Hematopoietic multipotent progenitor cell treated with erythropoietin and hydrocortisone succinate and interleukin-3 and kit ligand, for 4 days (in vitro differentiated cells): ENCODE measurements at regions not wholly inside any gene's neighbourhood (a gene's known extent, or its start where the extent isn't known, plus 50 kb on each side); places are given as distances from the start of the nearest gene placed in this dataset.
"Not testable (repeated sequence)": the region's sequence is repeated elsewhere in the genome, so short reads cannot be mapped to it uniquely, and the experiment has no call there.

ENCODE experiments used
- DNase-seq: peaks from one replicate; pipeline ENCODE4 v3.0.0-alpha.2; 2015

DNA sequence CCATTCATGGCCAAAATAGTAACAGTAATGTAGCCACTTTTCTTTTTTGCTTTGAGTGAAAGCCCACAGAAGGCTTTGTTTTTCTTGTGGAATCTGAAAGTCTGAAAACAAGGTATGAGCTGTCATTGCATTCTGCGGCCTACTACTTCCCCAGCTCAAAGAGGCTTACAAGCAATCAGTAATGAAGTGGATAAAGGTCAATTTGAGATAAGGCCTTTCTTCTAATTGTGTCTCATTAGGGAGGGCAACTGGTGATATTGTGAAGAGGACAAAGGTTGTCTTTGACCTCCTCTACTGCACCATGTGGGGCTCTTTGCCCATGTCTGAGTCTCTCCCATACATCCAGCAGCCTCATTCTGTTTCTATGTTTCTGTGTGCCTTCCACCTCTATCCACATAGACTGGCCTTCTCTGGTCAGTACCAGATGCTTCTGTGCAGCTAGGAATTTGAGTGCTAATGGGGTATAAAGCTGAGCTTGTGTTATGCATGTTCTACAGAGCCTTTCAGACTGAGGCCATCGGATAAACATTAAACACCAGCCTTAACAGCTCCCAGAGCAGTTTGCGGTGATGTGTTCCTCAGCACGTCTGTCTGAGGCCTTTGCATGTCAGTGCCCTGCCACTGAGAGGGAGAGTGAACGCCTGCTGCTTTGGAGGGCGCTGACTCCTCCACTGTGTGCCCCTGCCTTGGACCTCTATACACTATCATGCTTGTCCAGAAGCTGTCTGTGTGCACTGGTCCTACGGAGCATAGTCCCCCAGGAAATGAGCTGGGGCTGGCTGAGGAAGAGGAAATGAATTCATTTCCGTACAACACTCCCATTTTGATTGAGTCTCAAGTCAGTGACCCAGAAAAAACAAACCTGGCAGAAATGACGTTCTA, 80.2 kb downstream of the SH2D1A start:
- no peak for DNase-seq

DNA sequence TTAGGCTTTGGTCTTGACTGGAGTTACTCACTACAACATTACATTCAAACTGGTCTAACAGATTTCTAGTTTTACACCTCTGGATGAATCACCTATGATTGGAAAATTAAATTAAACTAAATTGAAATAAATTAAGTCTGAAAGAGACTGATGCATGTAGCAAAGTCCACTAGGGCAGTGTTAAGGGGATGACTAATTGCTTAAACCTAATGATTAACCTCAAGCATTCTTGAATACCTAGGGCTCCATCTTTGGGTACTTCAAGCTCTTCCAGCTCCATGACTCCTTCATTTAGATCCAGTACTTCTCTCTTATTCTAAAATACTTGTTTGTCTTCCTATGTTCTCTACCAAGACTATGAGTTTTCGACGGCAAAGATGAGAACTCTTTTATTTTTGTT, 86.8 kb downstream of the SH2D1A start:
- DNase-seq = no peak

DNA sequence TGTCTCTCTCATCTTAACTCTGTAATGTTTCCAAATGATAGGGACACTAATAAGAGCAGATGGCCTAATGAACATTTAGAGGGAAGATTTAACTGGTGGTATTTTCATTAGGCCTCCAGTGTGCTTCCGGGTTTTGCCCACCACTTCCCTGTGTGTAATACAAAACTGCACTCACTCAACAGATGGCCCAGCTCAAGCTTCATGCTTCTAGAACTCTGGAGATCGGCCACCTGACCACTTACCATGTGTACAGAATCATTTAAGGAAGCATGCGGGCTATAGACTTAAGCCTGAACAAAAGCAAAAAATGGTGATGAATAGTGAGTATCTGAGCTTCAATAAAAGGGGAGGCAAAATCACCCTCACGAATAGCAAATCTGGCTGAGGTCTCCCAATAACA, 89.3 kb downstream of the SH2D1A start:
- no peak for DNase-seq

DNA sequence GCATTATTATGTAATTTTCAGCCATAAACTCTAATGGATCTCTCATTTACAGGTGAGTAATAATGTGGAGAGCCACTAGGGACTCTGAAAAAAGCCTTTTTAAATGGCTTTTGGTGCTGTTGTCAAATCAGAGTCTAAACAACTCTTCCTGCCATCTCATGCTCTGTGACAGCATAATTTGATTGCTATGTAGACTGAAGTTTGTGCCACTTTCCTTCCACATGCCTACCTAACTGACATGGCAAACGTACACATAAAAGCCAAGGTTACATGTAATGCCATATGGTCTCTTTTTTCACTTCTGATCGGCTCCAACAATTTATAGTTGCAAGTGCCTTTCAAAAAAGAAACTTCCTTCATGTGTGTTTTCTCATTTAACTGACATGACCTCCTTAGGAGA, 94.3 kb downstream of the SH2D1A start:
- DNase-seq = no peak

DNA sequence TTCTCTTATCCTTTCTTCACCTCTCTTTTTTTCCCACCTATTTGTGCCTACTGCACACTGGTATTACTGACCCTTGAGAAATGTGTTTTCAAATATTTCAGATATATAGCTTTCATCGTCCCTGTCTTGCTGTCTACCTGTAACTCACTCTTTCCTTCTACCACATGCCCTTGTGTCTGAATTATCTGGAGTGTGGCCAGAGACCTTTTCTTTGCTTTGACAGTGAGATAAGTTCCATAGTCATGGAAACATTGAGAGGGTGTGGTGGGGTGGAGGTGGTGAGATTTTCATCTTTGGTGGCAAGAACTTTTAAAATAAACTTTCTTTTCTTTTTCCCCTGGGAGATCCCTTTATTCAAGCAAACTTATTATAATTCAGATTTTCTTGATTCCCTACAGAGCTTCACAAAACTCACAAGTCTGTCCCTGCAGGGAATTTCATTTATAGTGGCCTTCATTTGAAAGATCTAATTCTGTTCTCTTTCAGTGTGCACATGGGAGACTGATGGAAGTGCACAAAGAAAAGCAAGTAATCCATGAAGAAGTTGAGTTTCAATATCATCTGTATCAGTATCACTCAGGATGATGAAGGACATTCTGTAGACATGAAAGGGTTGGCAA, 95.7 kb downstream of the SH2D1A start:
- peak; percentile 10 for DNase-seq

DNA sequence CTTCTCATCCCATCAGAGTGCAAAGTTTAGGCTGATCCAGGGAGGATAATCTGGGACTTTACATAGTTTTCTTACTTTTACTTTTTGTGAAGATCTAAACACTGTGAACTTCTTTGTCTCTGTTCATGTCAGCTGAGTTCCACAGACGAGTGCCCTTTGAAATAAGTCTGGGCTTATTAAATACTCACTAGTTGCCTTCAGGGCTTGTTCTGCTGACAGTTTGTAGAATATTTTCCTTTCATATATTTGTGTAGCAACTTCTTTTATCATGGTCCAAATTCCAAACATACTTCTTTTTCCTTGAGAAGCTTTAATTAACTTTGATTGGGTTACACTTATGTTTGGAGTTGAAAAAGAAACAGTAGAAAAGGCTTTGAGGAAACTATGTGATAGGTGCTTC, 109.6 kb downstream of the SH2D1A start:
- no peak for DNase-seq

DNA sequence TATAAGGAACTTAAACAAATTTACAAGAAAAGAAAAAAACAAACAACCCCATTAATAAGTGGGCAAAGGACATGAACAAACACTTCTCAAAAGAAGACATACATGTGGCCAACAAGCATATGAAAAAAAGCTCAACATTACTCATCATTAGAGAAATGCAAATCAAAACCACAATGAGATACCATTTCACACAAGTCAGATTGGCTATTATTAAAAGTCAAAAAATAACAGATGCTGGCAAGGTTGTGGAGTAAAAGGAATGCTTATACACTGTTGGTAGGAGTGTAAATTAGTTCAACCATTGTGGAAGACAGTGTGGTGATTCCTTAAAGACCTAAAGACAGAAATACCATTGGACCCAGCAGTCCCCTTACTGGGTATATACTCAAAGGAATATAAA, 113.5 kb downstream of the SH2D1A start:
- not testable (repeated sequence) for DNase-seq

DNA sequence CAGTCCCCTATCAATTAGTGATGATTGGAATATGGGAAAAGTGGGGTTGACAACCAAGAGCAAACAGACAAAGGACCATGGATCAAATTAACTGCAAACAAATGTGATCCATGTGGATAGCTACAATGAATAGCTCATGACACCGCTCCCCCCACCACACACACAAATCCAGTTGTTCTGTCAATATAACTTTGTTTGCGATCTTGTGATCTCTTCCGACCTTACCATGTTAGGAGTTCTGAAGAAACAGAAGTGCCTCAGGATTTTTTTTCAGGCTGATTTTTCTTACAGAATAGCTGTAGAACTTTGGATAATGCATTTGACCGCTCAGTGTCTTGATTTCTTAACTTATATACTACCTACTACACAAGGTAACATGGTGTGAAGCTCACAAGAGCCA, 116.6 kb downstream of the SH2D1A start:
- no peak for DNase-seq

DNA sequence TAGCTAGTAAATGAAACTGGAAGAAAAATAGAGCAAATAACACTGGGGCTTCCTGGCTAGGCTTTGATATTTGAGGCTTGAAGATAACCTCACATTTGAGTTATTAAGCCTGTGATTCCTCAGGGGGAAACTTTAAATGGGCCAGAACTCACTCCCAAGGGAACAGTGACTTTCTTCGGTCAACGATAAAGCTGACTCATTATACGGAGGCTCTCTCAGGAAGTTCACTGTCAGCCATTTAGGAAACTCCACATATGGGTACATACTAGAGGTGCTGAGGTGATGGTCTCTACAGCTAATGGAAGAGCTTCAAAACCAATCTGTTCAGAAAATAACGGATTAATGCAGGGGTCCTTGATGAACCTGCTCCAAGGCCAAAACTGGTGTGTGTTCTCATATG, 120.8 kb downstream of the SH2D1A start:
- no peak for DNase-seq

DNA sequence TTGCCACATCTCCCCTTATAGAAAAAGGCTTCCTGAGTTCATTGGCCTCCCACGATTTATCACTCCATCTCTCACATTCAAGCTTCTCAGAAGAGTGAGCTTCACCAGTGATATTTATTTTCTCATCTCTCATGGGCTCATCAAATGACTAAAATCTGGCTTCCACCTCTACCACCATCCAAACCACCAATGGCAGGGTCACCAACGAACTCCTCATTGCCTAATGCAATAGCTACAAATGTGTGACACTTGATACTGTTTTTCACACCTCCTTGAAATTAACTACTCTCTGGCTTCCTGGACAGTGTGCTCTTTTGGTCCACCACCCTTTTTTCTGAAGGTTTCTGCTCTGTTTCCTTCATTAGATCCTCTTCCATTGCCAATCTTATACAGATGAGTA, 129.0 kb downstream of the SH2D1A start:
- no peak for DNase-seq

DNA sequence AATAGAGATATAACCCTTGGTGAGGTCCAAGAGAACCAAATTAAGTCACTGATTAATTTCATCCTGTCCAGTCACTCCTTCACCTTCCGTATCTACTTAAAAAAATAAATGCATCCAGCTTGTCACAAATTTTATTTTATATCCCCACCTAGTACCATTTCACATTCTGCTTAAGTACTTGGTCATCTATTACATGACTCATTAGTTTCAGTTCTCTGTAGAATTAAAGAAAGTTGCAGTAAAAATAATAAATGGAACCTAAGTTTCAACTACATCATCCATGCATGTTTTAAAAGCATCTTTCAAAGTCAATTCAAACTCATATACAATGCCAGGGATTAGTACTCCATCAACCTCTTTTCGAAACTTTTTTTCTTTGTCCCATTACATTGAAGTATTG, 130.2 kb downstream of the SH2D1A start:
- no peak for DNase-seq

DNA sequence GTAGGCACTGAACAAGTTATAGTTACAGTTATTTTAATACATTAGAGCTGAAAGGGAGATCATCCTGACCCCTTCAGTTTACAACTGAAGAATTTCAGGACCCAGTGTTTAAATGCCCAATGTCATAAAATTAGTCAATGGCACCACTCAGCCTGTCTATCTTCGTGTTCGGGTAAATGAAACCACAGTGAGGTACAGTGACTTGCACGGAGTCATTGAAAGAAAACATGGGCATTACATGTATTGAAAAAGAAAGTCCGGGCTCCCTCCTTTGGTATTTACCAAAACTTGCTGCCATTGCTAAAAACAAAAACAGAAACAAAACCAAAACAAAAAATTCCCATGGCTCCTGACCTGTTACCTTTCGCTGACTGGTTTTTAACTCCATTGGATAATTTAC, 131.7 kb downstream of the SH2D1A start:
- DNase-seq = no peak

DNA sequence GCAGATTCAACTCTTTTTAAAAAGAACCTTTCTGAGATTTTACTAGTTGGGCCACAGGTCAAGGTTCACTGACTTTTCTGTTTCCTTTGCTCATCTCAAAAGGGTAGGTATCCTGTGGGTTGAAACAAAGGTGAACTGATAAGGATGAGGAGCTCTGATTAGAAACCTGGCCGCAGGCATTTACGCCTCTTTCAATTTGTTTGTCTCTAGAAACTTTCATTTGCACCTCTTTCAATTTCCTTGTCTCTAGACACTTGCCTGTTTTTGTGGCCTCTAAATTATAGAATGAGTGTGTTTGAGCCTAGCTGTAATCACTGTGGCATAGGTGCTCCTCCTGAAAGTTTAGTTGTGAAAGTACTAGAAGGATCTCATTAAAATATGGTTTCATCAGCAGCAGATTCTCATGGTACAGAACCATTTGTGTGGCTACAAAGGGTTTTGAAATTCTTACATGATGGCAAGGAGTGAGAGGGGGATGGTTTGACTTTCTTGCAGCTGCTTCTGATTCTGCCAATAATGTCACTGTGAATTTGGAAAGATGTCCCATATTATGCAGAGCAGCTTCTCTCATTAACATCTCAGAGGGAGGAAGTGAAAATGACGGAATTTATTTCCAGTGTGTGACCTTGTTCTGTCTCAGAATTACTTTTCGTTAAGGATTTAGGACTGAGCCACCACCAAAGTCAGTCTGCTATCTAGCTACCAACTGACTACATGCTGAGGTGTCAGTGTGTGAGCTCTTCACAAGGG, 142.2 kb downstream of the SH2D1A start:
- no peak for DNase-seq

DNA sequence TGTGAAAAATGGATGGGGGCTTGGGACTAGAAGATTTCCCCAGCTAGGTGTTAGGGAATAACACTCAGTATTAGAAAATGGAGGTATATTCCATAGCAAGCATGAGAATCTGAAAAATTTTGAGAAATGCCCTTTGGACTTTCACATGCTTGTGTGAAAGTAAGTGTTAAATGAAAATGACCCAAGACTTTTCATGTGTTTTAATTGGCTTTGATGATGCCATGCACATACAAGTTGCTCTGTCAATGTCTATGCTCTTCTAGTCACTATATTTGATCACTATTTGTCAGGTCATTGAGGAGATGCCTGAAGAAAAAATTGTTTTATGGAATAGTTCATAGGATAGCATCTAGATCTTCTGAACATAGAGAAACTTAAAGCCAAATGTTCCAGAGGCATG, 147.6 kb downstream of the SH2D1A start:
- DNase-seq = no peak

DNA sequence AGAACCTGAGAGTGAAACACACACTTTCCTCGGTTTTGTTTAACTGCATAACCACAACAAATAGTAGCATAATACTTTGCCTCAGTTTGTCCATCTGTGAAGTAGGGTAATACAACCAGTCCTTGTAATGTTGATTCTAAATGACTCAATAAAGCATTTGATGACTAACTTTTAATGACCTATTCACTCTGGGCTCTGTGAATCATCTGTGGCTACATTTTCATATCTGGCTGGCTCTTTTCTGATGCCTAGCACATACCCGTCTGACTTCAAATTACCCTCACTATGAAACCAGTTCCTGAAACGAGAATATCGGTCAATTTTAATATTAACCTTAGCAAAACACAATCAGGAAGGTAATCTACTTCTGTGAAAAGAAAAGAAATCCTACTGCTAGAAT, 151.0 kb downstream of the SH2D1A start:
- DNase-seq = no peak

DNA sequence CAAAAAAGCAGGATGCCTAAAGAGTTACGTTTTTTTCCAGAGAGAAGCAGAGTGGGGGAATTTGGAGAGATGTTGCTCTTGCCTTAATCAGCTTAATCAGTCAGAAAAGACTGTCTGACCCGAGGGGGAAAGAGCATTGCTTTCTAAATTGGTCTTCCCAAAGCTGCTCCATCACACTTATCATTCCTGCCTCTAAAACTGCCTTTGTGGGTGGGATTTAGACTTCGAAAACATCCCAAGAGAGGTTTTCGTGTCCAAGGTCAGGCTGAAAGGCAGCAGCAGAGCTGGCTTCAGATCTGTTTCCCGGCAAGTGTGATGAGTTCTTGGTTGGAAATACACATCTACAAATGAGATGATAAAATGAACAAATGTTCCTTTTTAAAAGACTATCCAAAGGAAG, 155.2 kb downstream of the SH2D1A start:
- DNase-seq = no peak

DNA sequence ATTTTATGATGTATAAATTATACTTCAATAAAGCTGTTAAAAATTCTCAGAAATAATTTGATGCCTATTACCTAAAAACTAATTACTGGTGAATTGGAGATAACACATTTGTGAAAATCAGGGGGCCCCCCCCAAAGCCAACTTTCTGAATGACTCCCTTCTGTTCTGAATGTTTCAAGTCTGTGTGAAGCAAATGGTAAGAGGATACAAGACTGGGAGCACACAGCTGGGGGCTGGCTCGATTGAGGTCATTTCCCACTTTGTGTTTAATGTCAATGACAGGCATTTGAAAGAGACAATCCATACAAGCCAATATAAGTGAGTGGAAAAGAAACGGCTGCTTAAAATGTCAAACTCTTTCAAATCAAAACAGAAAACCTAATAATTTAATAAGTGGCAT, 155.8 kb downstream of the SH2D1A start:
- no peak for DNase-seq

DNA sequence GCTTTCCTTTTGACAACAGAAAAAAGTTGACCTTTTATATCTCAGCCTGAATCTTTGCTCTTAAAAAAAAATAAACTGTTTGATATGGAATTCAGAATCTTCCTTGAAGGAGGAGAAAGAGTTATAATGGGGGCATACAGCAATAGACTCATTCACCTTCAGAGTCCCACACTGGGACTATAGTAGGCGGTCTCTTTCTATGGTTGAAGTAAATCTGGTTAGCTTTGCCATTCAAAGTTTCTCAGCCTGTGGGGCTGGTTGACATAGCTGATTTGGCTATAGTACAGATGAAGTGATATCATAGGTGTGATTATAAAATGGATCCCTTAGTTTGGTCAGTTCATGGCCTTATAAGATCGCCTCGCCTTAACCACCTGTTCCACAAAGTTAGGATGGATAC, 156.2 kb downstream of the SH2D1A start:
- DNase-seq = no peak

DNA sequence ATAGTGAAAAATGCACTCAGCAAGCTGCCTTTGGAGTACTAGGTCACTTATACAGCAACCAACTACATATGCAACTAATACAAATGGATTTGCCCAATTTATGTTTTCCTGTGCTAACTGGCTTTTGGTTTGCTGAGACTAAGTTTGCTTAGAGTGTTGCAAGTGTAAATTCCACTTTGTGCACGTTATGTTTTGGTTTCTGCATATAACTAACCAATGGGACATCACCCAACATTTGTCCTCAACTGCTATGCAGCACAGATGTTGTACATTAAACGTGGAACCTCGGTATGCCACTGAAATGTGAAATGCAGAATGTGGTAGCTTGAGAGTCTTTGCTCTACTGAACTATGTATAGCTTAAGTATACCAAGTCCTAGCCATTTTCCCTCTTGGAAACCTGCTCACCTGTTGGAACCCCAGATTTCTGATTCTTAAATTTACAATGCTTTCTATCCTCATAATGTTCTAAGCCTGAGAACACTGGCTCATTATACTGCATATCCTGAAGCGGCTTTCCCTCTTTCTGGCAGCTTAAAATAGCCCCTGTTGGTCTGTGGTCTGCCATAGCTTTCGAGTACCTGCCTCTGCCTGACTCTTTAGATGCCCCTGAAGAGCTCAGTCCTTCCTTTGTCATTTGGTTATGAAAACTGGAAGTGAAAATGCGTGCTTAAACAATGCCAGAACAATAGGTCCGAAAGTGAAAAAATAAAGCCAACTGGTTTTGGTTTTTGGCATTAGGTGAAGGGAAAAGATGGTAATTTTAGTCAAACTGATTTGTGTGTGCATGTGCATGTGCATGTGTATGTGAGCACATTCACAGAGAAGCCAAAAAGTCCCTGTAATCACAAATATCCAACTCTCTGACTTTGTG, 158.0 kb downstream of the SH2D1A start:
- no peak for DNase-seq

DNA sequence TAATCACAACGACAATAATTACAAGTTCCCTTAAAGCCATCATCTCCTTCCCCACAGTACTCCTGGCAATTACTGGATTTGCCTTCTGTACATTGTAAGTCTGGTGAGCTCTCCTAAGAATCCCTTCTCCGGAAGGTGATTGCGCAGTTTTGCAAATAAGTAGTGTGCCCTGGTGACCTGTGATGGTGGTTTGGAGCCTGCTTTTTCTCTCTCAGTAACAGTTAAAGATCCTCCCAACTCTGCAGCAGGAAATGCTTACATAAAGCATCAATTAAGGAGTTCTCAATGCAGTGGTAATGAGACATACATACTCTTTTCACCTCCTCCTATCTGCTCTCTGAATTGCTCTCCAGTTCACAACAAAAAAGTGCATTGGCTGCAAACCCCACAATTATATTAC, 159.7 kb downstream of the SH2D1A start:
- DNase-seq = no peak

DNA sequence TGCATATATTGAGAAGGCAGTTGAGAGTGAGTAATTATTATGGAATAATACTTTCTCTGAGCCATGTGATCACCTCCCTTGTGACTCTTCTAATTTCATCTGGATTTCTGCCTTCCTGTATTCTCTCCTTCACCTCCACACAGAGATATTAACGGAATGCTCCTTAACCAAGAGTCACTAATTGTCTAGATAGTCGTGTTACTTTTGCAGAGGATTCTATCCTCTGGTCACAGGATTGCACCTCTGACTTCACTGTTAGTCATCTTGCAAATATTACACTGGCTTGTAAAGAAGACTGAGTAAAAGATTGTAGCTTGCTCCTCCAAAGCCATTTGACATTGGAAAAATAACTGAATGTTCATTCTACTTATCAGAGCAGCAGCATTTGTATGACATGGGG, 160.9 kb downstream of the SH2D1A start:
- DNase-seq = no peak

DNA sequence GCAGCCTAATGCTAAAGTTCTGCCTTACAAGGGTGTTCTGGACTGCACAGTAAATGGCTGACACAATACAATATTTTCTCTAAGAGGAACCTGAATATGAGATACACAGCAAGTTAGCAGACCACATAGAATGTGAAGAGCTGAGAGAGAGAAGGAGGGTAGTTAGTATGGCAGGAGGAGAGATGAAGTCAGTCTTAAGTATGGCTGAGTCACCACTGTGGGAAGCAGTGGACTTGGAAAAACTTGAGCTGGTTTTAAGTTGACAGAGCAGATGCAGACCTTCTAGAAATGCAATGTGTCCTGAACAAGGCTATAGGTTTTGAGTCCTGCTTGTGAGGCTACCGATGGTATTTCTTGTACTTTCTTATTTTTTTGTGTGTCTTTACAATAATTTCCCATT, 172.5 kb downstream of the SH2D1A start:
- no peak for DNase-seq

DNA sequence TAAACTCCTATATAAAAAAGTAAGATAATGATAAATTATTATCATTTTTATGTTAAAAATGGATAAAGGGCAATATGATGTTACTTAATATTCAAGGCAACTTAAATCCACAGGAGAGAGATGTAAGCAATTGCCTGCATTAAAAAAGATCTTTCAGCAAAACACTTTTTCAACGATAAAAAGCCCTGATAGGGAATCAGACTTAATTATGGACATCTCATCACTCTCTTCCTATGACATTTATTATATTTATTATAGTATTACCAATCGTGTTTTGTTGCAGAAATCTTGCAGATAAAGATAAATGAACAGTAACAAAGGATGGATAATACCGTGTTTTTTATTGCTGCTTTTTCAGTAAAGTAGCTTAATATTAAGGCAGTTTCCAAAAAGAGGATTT, 178.5 kb downstream of the SH2D1A start:
- no peak for DNase-seq
